Activated T-cell treated with anti-CD3 and anti-CD28 coated beads, Interleukin-2, amount 50 U/mL, for 48 hours (primary cell): ENCODE measurements at regions not wholly inside any gene's neighbourhood (a gene's known extent, or its start where the extent isn't known, plus 50 kb on each side); places are given as distances from the start of the nearest gene placed in this dataset.

Source experiments
- DNase-seq, 2 experiments: peaks; one replicate each; pipeline ENCODE4 v3.0.0-alpha.2; 2020

- no peak for DNase-seq
These were observed 182.5 kb downstream of the SP3 start for GRCh38 chr2:173782681-173783080.

- no peak for DNase-seq
These were observed 181.8 kb downstream of the SP3 start for GRCh38 chr2:173783382-173783781.

GRCh38 chr2:173785813-173786212, 179.4 kb downstream of the SP3 start:
- no peak for DNase-seq

GRCh38 chr2:173791502-173791901, 173.7 kb downstream of the SP3 start:
- DNase-seq = no peak

- DNase-seq = no peak
These were observed 173.0 kb downstream of the SP3 start for GRCh38 chr2:173792166-173792565.

- DNase-seq = no peak
These were observed 172.4 kb downstream of the SP3 start for GRCh38 chr2:173792741-173793140.

GRCh38 chr2:173793709-173794565, 171.2 kb downstream of the SP3 start:
- DNase-seq = no peak

GRCh38 chr2:173797586-173798263, 167.4 kb downstream of the SP3 start:
- no peak for DNase-seq

- DNase-seq = no peak
These were observed 162.7 kb downstream of the SP3 start for GRCh38 chr2:173802518-173802917.

- no peak for DNase-seq
These were observed 161.7 kb downstream of the SP3 start for GRCh38 chr2:173803449-173803848.

GRCh38 chr2:173806761-173807160, 158.4 kb downstream of the SP3 start:
- no peak for DNase-seq

GRCh38 chr2:173808718-173809117, 156.5 kb downstream of the SP3 start:
- DNase-seq = no peak

- DNase-seq = no peak
These were observed 152.9 kb downstream of the SP3 start for GRCh38 chr2:173812321-173812720.

- no peak for DNase-seq
These were observed 150.9 kb downstream of the SP3 start for GRCh38 chr2:173814306-173814705.

GRCh38 chr2:173815772-173816171, 149.4 kb downstream of the SP3 start:
- no peak for DNase-seq

GRCh38 chr2:173817582-173817981, 147.6 kb downstream of the SP3 start:
- no peak for DNase-seq

- DNase-seq = no peak
These were observed 146.9 kb downstream of the SP3 start for GRCh38 chr2:173818285-173818684.

GRCh38 chr2:173819852-173820251, 145.3 kb downstream of the SP3 start:
- DNase-seq = no peak

- no peak for DNase-seq
These were observed 143.7 kb downstream of the SP3 start for GRCh38 chr2:173821451-173821850.

- DNase-seq = no peak
These were observed 142.2 kb downstream of the SP3 start for GRCh38 chr2:173822889-173823542.

GRCh38 chr2:173823543-173823939, 141.6 kb downstream of the SP3 start:
- DNase-seq = no peak

GRCh38 chr2:173828189-173829142, 136.7 kb downstream of the SP3 start:
- DNase-seq = no peak

GRCh38 chr2:173829727-173830126, 135.4 kb downstream of the SP3 start:
- DNase-seq = no peak
